ENCODE measurements at regions not wholly inside any gene's neighbourhood (a gene's known extent, or its start where the extent isn't known, plus 50 kb on each side); places are given as distances from the start of the nearest gene placed in this dataset.

- TF ChIP-seq CTCF (IDR thresholded peaks at IDR 0.05; ENCODE audit: insufficient read depth, low read length, poor library complexity, severe bottlenecking) (no peak), EZH2phosphoT487 (conservative IDR thresholded peaks at IDR 0.05; ENCODE audit: low read length) (no peak)
Observed at GRCh38 chr1:198939286-198939685, 300.4 kb downstream of the PTPRC start.
